Neural cell (in vitro differentiated cells): ENCODE measurements at regions not wholly inside any gene's neighbourhood (a gene's known extent, or its start where the extent isn't known, plus 50 kb on each side); places are given as distances from the start of the nearest gene placed in this dataset.

Experiments
- CTCF ChIP-seq: fragments of 450-650 bp; IDR thresholded peaks from 2 replicates; pipeline ENCODE4 v1.5.1; 2014; ENCODE audit warnings: antibody characterized with exemption, mild to moderate bottlenecking, moderate library complexity; ENCODE audit not compliant: poor library complexity, severe bottlenecking
- EP300 ChIP-seq: fragments of 450-650 bp; conservative IDR thresholded peaks from 2 replicates; pipeline ENCODE4 v1.6.1; 2014; ENCODE audit warnings: antibody characterized with exemption, mild to moderate bottlenecking, moderate library complexity; ENCODE audit not compliant: poor library complexity, severe bottlenecking
- EZH2 ChIP-seq: fragments of 200-600, 300-800 bp; shearing (Covaris generic), sonication (generic); IDR thresholded peaks from 2 replicates; pipeline ENCODE4 v1.6.1; 2014; ENCODE audit warnings: antibody characterized with exemption, low read length, borderline replicate concordance, mild to moderate bottlenecking; ENCODE audit not compliant: insufficient read depth, poor library complexity, severe bottlenecking
- MXI1 ChIP-seq: fragments of 450-650 bp; conservative IDR thresholded peaks from 2 replicates; pipeline ENCODE4 v1.6.1; 2014; ENCODE audit warnings: antibody characterized with exemption, mild to moderate bottlenecking; ENCODE audit not compliant: poor library complexity, severe bottlenecking
- POLR2AphosphoS5 ChIP-seq: IDR thresholded peaks from 2 replicates; pipeline ENCODE4 v1.6.1; 2012
- RAD21 ChIP-seq: fragments of 450-650 bp; conservative IDR thresholded peaks from 2 replicates; pipeline ENCODE4 v1.6.1; 2014; ENCODE audit warnings: antibody characterized with exemption, mild to moderate bottlenecking, moderate library complexity
- SMC3 ChIP-seq: fragments of 450-650 bp; conservative IDR thresholded peaks from 2 replicates; pipeline ENCODE4 v1.6.1; 2014; ENCODE audit warnings: antibody characterized with exemption, mild to moderate bottlenecking, moderate library complexity; ENCODE audit not compliant: poor library complexity
- TAF1 ChIP-seq: IDR thresholded peaks from 2 replicates; pipeline ENCODE4 v1.6.1; 2012; ENCODE audit warnings: low read depth
- TF ChIP-seq, protein P1 (sequence below): IDR thresholded peaks from 2 replicates; pipeline ENCODE4 v1.6.1; 2012; ENCODE audit warnings: borderline replicate concordance

GRCh38 chr10:79002336-79002735 is 66.4 kb upstream of the ZMIZ1 start:
- TF ChIP-seq CTCF: no peak
- no peak for TF ChIP-seq POLR2AphosphoS5
- no peak for TF ChIP-seq EZH2
- no peak for TF ChIP-seq TAF1
- TF ChIP-seq, protein P1, sequence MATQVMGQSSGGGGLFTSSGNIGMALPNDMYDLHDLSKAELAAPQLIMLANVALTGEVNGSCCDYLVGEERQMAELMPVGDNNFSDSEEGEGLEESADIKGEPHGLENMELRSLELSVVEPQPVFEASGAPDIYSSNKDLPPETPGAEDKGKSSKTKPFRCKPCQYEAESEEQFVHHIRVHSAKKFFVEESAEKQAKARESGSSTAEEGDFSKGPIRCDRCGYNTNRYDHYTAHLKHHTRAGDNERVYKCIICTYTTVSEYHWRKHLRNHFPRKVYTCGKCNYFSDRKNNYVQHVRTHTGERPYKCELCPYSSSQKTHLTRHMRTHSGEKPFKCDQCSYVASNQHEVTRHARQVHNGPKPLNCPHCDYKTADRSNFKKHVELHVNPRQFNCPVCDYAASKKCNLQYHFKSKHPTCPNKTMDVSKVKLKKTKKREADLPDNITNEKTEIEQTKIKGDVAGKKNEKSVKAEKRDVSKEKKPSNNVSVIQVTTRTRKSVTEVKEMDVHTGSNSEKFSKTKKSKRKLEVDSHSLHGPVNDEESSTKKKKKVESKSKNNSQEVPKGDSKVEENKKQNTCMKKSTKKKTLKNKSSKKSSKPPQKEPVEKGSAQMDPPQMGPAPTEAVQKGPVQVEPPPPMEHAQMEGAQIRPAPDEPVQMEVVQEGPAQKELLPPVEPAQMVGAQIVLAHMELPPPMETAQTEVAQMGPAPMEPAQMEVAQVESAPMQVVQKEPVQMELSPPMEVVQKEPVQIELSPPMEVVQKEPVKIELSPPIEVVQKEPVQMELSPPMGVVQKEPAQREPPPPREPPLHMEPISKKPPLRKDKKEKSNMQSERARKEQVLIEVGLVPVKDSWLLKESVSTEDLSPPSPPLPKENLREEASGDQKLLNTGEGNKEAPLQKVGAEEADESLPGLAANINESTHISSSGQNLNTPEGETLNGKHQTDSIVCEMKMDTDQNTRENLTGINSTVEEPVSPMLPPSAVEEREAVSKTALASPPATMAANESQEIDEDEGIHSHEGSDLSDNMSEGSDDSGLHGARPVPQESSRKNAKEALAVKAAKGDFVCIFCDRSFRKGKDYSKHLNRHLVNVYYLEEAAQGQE: no peak
- TF ChIP-seq RAD21: no peak
- TF ChIP-seq SMC3: no peak
- TF ChIP-seq MXI1: no peak
- no peak for TF ChIP-seq EP300
